ENCODE measurements at regions not wholly inside any gene's neighbourhood (a gene's known extent, or its start where the extent isn't known, plus 50 kb on each side); places are given as distances from the start of the nearest gene placed in this dataset.

DNA sequence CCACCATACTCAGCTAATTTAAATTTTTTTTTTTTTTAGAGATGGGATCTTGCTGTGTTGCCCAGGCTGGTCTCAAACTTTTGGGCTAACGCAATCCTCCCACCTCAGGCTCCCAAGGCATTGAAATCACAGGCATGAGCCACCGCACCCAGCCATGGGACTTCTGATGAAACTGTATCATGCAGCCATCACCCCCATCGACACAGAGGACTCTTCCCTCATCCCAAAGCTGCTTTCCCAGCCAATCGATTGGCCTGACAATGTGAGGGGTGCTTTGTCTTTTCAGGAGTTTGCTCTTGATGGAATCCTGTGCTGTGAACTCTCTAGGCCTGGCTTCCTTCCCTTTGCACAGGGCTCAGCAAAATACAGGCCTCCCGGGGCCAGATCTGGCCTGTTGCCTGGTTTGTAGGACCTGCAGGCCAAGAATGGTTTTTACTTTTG lies 59.6 kb upstream of the NCOR2 start:
- no peak for TF ChIP-seq POU2F2 (IDR thresholded peaks at IDR 0.05; ENCODE audit: low read depth, low read length)
- TF ChIP-seq POLR2A (IDR thresholded peaks at IDR 0.05; ENCODE audit: low read depth, low read length) = no peak
- no peak for TF ChIP-seq POLR2AphosphoS5 (IDR thresholded peaks at IDR 0.05; ENCODE audit: low read depth, low read length)
- TF ChIP-seq TAF1 (IDR thresholded peaks at IDR 0.05; ENCODE audit: low read depth, low read length) = no peak
- no peak for TF ChIP-seq SPI1 (IDR thresholded peaks at IDR 0.05; ENCODE audit: low read depth, low read length)
- TF ChIP-seq PAX5 (IDR thresholded peaks at IDR 0.05; ENCODE audit: insufficient read depth, low read length, severe bottlenecking) = no peak

Data from GM12891 (cell line).